ENCODE measurements at regions not wholly inside any gene's neighbourhood (a gene's known extent, or its start where the extent isn't known, plus 50 kb on each side); places are given as distances from the start of the nearest gene placed in this dataset.

DNA sequence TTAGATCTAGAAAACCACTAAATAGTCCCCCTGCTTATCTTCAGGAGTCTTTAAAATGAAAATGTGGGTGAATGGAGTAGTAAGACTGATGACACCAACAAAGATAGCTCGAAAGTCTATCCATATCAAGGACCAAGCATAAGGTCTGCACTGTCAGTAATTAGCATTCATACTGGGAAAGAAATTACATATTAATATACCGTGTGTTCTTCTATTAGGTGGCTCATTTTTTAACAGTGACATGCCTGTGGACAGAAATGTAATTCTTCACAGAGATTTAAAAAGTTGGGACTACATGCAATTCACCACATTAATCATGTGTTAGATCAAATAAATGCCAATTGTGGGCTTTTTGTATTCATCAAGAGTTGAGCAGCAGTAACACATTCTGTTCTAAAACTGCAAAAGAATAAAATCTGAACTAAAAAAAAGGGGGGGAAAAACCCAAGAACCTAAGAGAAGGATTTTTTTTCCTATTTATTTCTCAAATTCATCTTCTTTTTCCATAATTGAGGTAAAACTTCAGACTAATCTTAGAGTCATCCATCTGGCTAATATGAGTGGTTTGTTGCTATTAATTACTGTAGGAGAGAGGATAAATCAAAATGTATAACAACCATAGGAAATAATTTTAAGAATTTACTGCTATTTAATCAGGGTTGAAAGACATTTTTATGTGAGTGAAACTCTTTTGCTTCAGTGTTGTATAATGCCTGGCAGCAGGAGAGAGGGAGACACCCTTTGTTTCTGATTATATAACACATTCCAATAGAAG lies 386.7 kb upstream of the IGFBP7 start (continued):
- TF ChIP-seq, protein P1, sequence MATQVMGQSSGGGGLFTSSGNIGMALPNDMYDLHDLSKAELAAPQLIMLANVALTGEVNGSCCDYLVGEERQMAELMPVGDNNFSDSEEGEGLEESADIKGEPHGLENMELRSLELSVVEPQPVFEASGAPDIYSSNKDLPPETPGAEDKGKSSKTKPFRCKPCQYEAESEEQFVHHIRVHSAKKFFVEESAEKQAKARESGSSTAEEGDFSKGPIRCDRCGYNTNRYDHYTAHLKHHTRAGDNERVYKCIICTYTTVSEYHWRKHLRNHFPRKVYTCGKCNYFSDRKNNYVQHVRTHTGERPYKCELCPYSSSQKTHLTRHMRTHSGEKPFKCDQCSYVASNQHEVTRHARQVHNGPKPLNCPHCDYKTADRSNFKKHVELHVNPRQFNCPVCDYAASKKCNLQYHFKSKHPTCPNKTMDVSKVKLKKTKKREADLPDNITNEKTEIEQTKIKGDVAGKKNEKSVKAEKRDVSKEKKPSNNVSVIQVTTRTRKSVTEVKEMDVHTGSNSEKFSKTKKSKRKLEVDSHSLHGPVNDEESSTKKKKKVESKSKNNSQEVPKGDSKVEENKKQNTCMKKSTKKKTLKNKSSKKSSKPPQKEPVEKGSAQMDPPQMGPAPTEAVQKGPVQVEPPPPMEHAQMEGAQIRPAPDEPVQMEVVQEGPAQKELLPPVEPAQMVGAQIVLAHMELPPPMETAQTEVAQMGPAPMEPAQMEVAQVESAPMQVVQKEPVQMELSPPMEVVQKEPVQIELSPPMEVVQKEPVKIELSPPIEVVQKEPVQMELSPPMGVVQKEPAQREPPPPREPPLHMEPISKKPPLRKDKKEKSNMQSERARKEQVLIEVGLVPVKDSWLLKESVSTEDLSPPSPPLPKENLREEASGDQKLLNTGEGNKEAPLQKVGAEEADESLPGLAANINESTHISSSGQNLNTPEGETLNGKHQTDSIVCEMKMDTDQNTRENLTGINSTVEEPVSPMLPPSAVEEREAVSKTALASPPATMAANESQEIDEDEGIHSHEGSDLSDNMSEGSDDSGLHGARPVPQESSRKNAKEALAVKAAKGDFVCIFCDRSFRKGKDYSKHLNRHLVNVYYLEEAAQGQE (IDR thresholded peaks at IDR 0.05; ENCODE audit: unreplicated experiment), result no peak
- TF ChIP-seq POLR2AphosphoS5 (IDR thresholded peaks at IDR 0.05; ENCODE audit: low read depth), result no peak
- no peak for TF ChIP-seq CTCF (conservative IDR thresholded peaks at IDR 0.05; ENCODE audit: low read depth in 2 of 2)
- TF ChIP-seq CREB1 (CRISPR knock-in tag; IDR thresholded peaks at IDR 0.05; ENCODE audit: low read depth), result no peak
- no peak for TF ChIP-seq NANOG (IDR thresholded peaks at IDR 0.05; ENCODE audit: borderline replicate concordance)
- no peak for TF ChIP-seq ZNF114 (CRISPR knock-in tag; IDR thresholded peaks at IDR 0.05)
- TF ChIP-seq JUNB (IDR thresholded peaks at IDR 0.05; ENCODE audit: unreplicated experiment), result no peak
- TF ChIP-seq STAT1 (IDR thresholded peaks at IDR 0.05; ENCODE audit: unreplicated experiment), result no peak
- no peak for TF ChIP-seq ZNF331 (CRISPR knock-in tag; IDR thresholded peaks at IDR 0.05; ENCODE audit: low read depth)

- Mint-ChIP-seq H3K27ac (no peak overlapping the region), H3K9me3 (no peaks in the 10 kb centered on the region), H3K4me1 (peaks cover 7% of the 10 kb centered on the region; the same call in 2 of the 3 replicates), H3K36me3 (ENCODE audit: low read depth) (no peaks in the 10 kb centered on the region), H3K4me3 (no peak overlapping the region), H3K27me3 (ENCODE audit: insufficient read depth, low read depth, poor library complexity) (no peaks in the 10 kb centered on the region)
- Histone ChIP-seq H3F3A (replicated peaks; ENCODE audit: low read depth) (no peaks in the 10 kb centered on the region), H2AFZ (peak overlapping the region; percentile 69; the same call in 1 of the 2 replicates), H3K27ac (ENCODE audit: low read depth) (no peak overlapping the region), H3K79me2 (replicated peaks; ENCODE audit: insufficient read depth) (no peaks in the 10 kb centered on the region), H3K4me3 (no peak overlapping the region), H3K4me1 (ENCODE audit: insufficient read depth) (peaks cover 10% of the 10 kb centered on the region; the same call in 1 of the 2 replicates), H3K27me3 (ENCODE audit: insufficient read depth) (no peaks in the 10 kb centered on the region), H3K4me2 (no peak overlapping the region), H4K20me1 (replicated peaks; ENCODE audit: insufficient read depth) (no peaks in the 10 kb centered on the region), H3K9me2 (ENCODE audit: insufficient read depth) (peaks cover 9% of the 10 kb centered on the region; the same call in 1 of the 2 replicates), H3K36me3 (ENCODE audit: insufficient read depth) (no peaks in the 10 kb centered on the region)
- no peak for ATAC-seq
- no peak for DNase-seq (ENCODE audit: low spot score)
- TF ChIP-seq ZNF114 (CRISPR knock-in tag; IDR thresholded peaks at IDR 0.05), result no peak
These were observed 384.6 kb upstream of the IGFBP7 start for GRCh38 chr4:57494821-57495220.

Data from GM23338 (cell line).